Osteocyte (in vitro differentiated cells): ENCODE measurements at regions not wholly inside any gene's neighbourhood (a gene's known extent, or its start where the extent isn't known, plus 50 kb on each side); places are given as distances from the start of the nearest gene placed in this dataset.

Experiments
- DNase-seq: peaks from one replicate; pipeline ENCODE4 v3.0.0; 2021; ENCODE audit warnings: mixed read lengths; ENCODE audit not compliant: unreplicated experiment; ENCODE audit errors: extremely low spot score
- H3K27ac Mint-ChIP-seq: one replicate; pipeline ENCODE4 v1.8.0; 2021; ENCODE audit warnings: mild to moderate bottlenecking, mixed read lengths; ENCODE audit not compliant: unreplicated experiment
- H3K27me3 Mint-ChIP-seq: one replicate; pipeline ENCODE4 v1.8.0; 2021; ENCODE audit warnings: mixed read lengths; ENCODE audit not compliant: unreplicated experiment
- H3K36me3 Mint-ChIP-seq: one replicate; pipeline ENCODE4 v1.8.0; 2021; ENCODE audit warnings: mixed read lengths; ENCODE audit not compliant: unreplicated experiment
- H3K4me1 Mint-ChIP-seq: one replicate; pipeline ENCODE4 v1.8.0; 2021; ENCODE audit warnings: mixed read lengths; ENCODE audit not compliant: unreplicated experiment
- H3K4me3 Mint-ChIP-seq: one replicate; pipeline ENCODE4 v1.8.0; 2021; ENCODE audit warnings: mild to moderate bottlenecking, moderate library complexity, mixed read lengths; ENCODE audit not compliant: unreplicated experiment
- H3K9me3 Mint-ChIP-seq: one replicate; pipeline ENCODE4 v1.8.0; 2021; ENCODE audit warnings: mixed read lengths; ENCODE audit not compliant: unreplicated experiment
- TF ChIP-seq, protein P1 (sequence below): fragments of 200-600 bp; sonication (generic); IDR thresholded peaks from 2 replicates; pipeline ENCODE4 v1.5.0; 2021; ENCODE audit warnings: antibody characterized with exemption, mild to moderate bottlenecking, moderate library complexity

DNA sequence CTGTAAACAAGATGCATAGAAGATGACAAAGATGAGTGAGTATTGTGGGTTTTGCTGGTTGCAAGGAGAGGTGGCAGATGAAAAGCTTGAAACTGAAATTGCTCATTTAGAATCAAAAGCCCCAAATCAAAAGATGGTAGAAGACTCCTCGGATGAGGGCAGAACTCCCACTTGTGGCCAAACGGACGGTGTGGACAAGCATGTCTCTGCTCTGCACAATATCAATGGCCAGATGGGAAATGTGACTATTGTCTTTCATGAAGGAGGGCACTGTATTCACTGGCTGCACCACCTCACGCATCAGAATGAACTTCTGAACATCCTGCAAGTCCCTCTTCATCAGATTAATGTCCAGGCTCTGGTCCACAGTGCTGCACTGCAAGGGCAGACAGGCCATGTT is 541.7 kb downstream of the MTRR start:
- Mint-ChIP-seq H3K27me3 (no peaks in the 10 kb centered on the region), H3K36me3 (no peaks in the 10 kb centered on the region), H3K27ac (no peak overlapping the region), H3K4me1 (peaks cover 9% of the 10 kb centered on the region), H3K4me3 (no peak overlapping the region), H3K9me3 (no peaks in the 10 kb centered on the region)
- TF ChIP-seq, protein P1, sequence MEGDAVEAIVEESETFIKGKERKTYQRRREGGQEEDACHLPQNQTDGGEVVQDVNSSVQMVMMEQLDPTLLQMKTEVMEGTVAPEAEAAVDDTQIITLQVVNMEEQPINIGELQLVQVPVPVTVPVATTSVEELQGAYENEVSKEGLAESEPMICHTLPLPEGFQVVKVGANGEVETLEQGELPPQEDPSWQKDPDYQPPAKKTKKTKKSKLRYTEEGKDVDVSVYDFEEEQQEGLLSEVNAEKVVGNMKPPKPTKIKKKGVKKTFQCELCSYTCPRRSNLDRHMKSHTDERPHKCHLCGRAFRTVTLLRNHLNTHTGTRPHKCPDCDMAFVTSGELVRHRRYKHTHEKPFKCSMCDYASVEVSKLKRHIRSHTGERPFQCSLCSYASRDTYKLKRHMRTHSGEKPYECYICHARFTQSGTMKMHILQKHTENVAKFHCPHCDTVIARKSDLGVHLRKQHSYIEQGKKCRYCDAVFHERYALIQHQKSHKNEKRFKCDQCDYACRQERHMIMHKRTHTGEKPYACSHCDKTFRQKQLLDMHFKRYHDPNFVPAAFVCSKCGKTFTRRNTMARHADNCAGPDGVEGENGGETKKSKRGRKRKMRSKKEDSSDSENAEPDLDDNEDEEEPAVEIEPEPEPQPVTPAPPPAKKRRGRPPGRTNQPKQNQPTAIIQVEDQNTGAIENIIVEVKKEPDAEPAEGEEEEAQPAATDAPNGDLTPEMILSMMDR = no peak
- DNase-seq = no peak

DNA sequence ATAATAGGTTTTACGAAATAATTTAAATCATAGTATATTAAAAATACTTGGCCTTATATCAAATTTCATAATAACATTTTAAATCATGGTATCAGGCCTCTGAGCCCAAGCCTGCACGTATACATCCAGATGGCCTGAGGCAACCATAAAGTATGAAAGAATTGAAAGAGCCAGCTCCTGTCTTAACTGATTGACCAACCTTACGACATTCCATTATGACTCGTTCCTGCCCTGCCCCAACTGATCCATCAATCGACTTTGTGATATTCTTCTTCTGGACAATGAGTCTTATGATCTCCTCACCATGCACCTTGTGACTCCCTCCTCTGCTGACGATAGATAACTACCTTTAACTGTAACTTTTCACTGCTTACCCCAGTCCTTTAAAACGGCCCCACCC is 545.0 kb downstream of the MTRR start:
- H3K36me3 Mint-ChIP-seq = no peaks in the 10 kb centered on the region
- peaks cover 24% of the 10 kb centered on the region for H3K4me1 Mint-ChIP-seq
- no peaks in the 10 kb centered on the region for H3K9me3 Mint-ChIP-seq
- H3K27me3 Mint-ChIP-seq = no peaks in the 10 kb centered on the region
- no peak overlapping the region for H3K27ac Mint-ChIP-seq
- no peak overlapping the region for H3K4me3 Mint-ChIP-seq
- DNase-seq = no peak
- TF ChIP-seq, protein P1 = no peak

DNA sequence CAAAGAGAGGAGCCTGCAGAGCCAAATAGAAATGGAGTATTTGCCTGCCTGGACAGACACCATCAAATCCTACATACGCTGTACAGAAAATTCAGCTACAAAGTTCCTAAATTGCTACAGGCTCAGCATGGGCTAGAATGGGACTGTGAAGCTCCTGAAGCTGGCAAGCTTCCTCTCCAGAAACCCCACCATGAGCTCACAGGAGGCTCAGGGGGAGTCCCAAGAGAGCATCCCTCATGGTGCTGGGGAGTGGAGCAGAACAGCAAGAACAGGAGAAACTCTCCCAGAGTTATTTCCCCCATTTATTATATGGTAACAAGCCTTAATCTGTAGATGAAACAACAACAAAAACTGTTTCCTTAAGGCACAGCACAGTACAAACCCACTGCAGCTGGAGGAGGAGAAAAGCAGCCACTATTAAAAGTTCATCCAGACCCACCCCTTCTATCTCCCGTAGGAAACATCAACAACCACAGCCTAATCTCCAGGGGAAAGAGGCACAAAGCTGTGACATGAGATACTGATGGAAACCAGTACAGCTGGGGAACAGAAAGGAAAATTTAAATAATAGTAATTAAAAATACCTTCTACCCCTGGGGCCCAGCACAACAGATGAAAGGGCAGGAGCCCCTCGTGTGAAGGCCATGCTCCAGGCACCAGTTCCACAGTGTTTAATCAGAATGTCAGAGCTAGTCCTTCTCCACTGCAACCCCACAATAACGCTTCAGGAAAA is 548.5 kb downstream of the MTRR start:
- Mint-ChIP-seq H3K27me3 (peaks cover 2% of the 10 kb centered on the region), H3K9me3 (no peaks in the 10 kb centered on the region)

DNA sequence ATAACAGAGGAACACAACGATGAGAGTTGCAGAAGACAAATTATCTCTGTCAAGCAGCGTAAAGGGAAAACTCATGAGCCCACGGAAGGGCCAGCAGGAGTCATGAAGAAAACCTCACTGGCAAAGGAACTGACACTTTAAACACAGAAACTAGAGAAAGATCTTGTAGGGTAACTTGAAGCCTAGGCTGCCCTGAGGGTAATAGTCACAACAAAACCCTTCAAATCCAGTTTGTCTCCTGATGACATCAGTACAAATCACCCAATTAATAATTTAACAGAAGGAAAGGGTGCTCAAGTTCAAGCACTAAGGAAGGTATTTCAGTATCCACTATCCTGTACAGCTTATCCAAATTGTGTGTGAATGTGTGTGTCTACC is 549.1 kb downstream of the MTRR start:
- no peak for DNase-seq
- Mint-ChIP-seq H3K4me3 (peak overlapping the region; percentile 38), H3K27me3 (peaks cover 4% of the 10 kb centered on the region), H3K4me1 (peaks cover 24% of the 10 kb centered on the region), H3K27ac (peak overlapping the region; percentile 72), H3K9me3 (no peaks in the 10 kb centered on the region), H3K36me3 (no peaks in the 10 kb centered on the region)
- TF ChIP-seq, protein P1 = no peak

More for the DNA sequence above, 548.5 kb downstream of the MTRR start:
- peak overlapping the region; percentile 38 for H3K4me3 Mint-ChIP-seq
- TF ChIP-seq, protein P1 = no peak
- H3K36me3 Mint-ChIP-seq = no peaks in the 10 kb centered on the region
- no peak for DNase-seq
- H3K27ac Mint-ChIP-seq = peak overlapping the region; percentile 72
- H3K4me1 Mint-ChIP-seq = peaks cover 24% of the 10 kb centered on the region

DNA sequence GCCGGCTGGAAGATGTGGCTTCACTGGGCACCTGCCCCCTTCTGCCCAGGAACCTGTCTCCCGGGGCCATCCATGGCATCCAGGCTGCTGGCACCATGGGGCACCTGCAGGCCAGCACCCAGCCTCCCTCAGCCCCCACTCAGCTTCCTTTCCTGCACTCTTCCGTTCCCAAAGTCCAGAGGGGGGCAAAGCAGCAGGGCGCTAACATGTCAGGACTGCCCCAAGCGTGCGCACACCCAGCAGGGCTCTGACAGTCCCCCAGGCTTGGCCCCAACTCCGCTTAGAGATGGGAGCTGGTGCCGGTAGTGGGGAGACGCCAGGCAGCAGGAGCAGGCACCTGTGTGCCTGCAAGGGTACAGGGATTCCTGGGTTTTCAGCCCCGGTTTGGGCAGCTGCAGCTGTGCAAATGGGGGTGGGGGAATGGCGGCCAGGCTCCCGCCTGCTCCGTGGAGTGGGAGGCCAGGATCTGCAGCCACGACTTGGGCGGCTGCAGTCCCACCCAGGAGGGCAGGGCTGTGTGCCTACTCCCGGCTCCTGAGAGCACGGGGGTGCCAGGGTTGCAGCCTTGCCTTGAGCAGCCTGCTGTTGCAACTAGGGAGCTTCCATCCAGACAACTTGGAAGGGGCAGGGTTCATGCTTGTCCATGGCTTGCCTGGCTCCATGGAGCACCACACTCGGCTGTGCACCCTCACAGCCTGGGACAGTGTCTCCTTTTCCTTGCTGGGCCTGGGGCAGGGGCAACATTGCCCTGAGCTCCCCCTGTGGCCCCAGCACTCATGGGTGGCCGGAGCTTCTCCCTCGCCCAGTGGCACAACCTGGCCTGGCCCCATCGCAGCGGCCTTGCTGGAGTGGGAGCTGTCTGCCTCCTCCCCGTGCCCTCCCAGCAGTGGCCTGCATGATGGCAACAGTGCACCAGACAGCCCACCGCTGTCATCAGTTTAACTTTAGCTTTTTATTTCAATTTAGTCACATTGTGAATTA is 561.1 kb downstream of the MTRR start:
- H3K36me3 Mint-ChIP-seq = no peaks in the 10 kb centered on the region
- no peaks in the 10 kb centered on the region for H3K27me3 Mint-ChIP-seq
- TF ChIP-seq, protein P1 = no peak
- no peak overlapping the region for H3K4me3 Mint-ChIP-seq
- H3K27ac Mint-ChIP-seq = no peak overlapping the region
- DNase-seq = no peak
- H3K9me3 Mint-ChIP-seq = peaks cover 8% of the 10 kb centered on the region
- H3K4me1 Mint-ChIP-seq = no peaks in the 10 kb centered on the region
